Liver (tissue), 3 donors: ENCODE measurements at regions not wholly inside any gene's neighbourhood (a gene's known extent, or its start where the extent isn't known, plus 50 kb on each side); places are given as distances from the start of the nearest gene placed in this dataset.

Experiments
- EGR1 ChIP-seq, 2 donors: IDR thresholded peaks; 2 replicates each; pipeline ENCODE4 v1.6.1; 2016 to 2018; ENCODE audit warnings: antibody characterized with exemption in 2 of 2, low read depth in 2 of 2
- GABPA ChIP-seq, 2 donors: IDR thresholded peaks in 1 of 2; conservative IDR thresholded peaks in 1 of 2; 2 replicates each; pipeline ENCODE4 v1.6.1; 2016; ENCODE audit warnings: antibody characterized with exemption in 2 of 2, mild to moderate bottlenecking in 1 of 2, moderate library complexity in 1 of 2
- NR2F2 ChIP-seq: IDR thresholded peaks from 2 replicates; pipeline ENCODE4 v1.6.1; 2016; ENCODE audit warnings: antibody characterized with exemption
- SP1 ChIP-seq: IDR thresholded peaks from 2 replicates; pipeline ENCODE4 v1.6.1; 2018; ENCODE audit warnings: antibody characterized with exemption, mild to moderate bottlenecking
- TAF1 ChIP-seq: conservative IDR thresholded peaks from 2 replicates; pipeline ENCODE4 v1.6.1; 2016; ENCODE audit warnings: antibody characterized with exemption, mild to moderate bottlenecking
- TF ChIP-seq, protein P1 (sequence below): IDR thresholded peaks from 2 replicates; pipeline ENCODE4 v1.6.1; 2016; ENCODE audit warnings: antibody characterized with exemption, mild to moderate bottlenecking
- TF ChIP-seq, protein P2 (sequence below): fragments of 150-350 bp; IDR thresholded peaks from 2 replicates; pipeline ENCODE4 v1.5.1; 2017; ENCODE audit warnings: improper control_type of control experiment, low read depth, low read length; ENCODE audit not compliant: missing input control
- TF ChIP-seq, protein P3 (sequence below): IDR thresholded peaks from 2 replicates; pipeline ENCODE4 v1.6.1; 2016; ENCODE audit warnings: antibody characterized with exemption
- donor health status: healthy.
- donor health status: healthy.

DNA sequence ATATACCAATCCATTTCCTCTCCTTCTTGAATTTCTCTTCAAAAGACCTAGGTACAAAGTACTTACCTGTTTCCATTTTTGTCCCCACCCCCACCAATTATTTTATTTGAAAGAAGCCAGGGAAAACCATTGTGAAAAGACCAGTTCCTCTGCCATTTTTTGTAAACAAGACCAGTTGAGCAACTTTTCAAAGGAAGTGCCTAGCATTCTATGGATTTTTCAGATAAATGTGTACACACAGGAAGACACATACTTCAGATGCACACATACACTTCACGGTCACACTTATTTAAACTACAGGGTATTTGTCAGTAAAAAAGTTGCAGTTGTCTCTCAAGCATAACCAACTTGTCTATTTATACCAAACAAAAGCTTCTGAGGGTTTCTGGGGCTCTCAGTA is 587.2 kb upstream of the KLHL4 start:
- TF ChIP-seq, protein P1, sequence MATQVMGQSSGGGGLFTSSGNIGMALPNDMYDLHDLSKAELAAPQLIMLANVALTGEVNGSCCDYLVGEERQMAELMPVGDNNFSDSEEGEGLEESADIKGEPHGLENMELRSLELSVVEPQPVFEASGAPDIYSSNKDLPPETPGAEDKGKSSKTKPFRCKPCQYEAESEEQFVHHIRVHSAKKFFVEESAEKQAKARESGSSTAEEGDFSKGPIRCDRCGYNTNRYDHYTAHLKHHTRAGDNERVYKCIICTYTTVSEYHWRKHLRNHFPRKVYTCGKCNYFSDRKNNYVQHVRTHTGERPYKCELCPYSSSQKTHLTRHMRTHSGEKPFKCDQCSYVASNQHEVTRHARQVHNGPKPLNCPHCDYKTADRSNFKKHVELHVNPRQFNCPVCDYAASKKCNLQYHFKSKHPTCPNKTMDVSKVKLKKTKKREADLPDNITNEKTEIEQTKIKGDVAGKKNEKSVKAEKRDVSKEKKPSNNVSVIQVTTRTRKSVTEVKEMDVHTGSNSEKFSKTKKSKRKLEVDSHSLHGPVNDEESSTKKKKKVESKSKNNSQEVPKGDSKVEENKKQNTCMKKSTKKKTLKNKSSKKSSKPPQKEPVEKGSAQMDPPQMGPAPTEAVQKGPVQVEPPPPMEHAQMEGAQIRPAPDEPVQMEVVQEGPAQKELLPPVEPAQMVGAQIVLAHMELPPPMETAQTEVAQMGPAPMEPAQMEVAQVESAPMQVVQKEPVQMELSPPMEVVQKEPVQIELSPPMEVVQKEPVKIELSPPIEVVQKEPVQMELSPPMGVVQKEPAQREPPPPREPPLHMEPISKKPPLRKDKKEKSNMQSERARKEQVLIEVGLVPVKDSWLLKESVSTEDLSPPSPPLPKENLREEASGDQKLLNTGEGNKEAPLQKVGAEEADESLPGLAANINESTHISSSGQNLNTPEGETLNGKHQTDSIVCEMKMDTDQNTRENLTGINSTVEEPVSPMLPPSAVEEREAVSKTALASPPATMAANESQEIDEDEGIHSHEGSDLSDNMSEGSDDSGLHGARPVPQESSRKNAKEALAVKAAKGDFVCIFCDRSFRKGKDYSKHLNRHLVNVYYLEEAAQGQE: no peak
- TF ChIP-seq, protein P2, sequence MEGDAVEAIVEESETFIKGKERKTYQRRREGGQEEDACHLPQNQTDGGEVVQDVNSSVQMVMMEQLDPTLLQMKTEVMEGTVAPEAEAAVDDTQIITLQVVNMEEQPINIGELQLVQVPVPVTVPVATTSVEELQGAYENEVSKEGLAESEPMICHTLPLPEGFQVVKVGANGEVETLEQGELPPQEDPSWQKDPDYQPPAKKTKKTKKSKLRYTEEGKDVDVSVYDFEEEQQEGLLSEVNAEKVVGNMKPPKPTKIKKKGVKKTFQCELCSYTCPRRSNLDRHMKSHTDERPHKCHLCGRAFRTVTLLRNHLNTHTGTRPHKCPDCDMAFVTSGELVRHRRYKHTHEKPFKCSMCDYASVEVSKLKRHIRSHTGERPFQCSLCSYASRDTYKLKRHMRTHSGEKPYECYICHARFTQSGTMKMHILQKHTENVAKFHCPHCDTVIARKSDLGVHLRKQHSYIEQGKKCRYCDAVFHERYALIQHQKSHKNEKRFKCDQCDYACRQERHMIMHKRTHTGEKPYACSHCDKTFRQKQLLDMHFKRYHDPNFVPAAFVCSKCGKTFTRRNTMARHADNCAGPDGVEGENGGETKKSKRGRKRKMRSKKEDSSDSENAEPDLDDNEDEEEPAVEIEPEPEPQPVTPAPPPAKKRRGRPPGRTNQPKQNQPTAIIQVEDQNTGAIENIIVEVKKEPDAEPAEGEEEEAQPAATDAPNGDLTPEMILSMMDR: no peak
- no peak for TF ChIP-seq TAF1
- no peak for TF ChIP-seq GABPA (IDR thresholded peaks at IDR 0.05 in 1 of 2, conservative IDR thresholded peaks at IDR 0.05 in 1 of 2)
- TF ChIP-seq SP1: no peak
- TF ChIP-seq, protein P3, sequence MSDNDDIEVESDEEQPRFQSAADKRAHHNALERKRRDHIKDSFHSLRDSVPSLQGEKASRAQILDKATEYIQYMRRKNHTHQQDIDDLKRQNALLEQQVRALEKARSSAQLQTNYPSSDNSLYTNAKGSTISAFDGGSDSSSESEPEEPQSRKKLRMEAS: no peak
- TF ChIP-seq NR2F2: no peak
- TF ChIP-seq EGR1 (IDR thresholded peaks at IDR 0.05; ENCODE audit: low read depth in 2 of 2): no peak
